ENCODE measurements at regions not wholly inside any gene's neighbourhood (a gene's known extent, or its start where the extent isn't known, plus 50 kb on each side); places are given as distances from the start of the nearest gene placed in this dataset.

DNA sequence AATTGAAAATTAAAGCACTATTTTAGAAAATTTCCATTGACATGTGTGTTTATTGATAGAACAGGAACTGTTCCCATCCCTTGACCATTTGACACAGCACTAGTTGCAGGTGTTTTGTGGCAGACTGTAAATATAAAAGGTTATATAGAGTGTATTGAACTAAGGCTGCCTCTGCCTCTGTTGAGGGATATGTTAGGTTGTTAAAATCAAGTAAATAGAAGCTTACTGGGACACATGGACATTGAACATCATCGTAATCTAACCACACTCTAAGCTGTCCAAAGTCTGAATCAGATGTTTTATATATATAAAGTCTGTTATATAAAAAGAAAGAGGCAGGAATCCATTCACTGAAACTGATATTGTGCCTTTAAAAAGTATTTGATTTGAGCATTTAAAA, 308.1 kb upstream of the PKN2 start:
- H3K9me3 Mint-ChIP-seq, result no peaks in the 10 kb centered on the region
- no peaks in the 10 kb centered on the region for H3K27me3 Mint-ChIP-seq (ENCODE audit: low read depth)
- H3K36me3 Mint-ChIP-seq, result no peaks in the 10 kb centered on the region
- POLR2A ChIA-PET, result no interaction called here
- TF ChIP-seq RELA (CRISPR knock-in tag; IDR thresholded peaks at IDR 0.05; ENCODE audit: borderline replicate concordance) (no peak), NFYB (CRISPR knock-in tag; conservative IDR thresholded peaks at IDR 0.05; ENCODE audit: low read depth) (no peak), NFE2L1 (CRISPR knock-in tag; IDR thresholded peaks at IDR 0.05) (no peak), ZNF121 (CRISPR knock-in tag; IDR thresholded peaks at IDR 0.05) (no peak), AFF4 (CRISPR knock-in tag; IDR thresholded peaks at IDR 0.05; ENCODE audit: borderline replicate concordance) (no peak), FOXK1 (CRISPR knock-in tag; IDR thresholded peaks at IDR 0.05) (no peak), FOXJ3 (CRISPR knock-in tag; IDR thresholded peaks at IDR 0.05; ENCODE audit: borderline replicate concordance) (no peak), NR1H2 (CRISPR knock-in tag; IDR thresholded peaks at IDR 0.05) (no peak), MYBL2 (CRISPR knock-in tag; IDR thresholded peaks at IDR 0.05) (no peak), PRRX2 (CRISPR knock-in tag; IDR thresholded peaks at IDR 0.05) (no peak), TP53 (CRISPR knock-in tag; IDR thresholded peaks at IDR 0.05) (no peak), SMAD4 (CRISPR knock-in tag; IDR thresholded peaks at IDR 0.05) (no peak), ESRRA (CRISPR knock-in tag; IDR thresholded peaks at IDR 0.05; ENCODE audit: borderline replicate concordance) (no peak)
- no peak overlapping the region for H3K27ac Mint-ChIP-seq
- CTCF ChIA-PET, result no interaction called here
- DNase-seq (ENCODE audit: low spot score) (no peak), ATAC-seq (no peak)
- H3K4me3 Mint-ChIP-seq, result no peak overlapping the region
- peaks cover 5% of the 10 kb centered on the region for H3K4me1 Mint-ChIP-seq

DNA sequence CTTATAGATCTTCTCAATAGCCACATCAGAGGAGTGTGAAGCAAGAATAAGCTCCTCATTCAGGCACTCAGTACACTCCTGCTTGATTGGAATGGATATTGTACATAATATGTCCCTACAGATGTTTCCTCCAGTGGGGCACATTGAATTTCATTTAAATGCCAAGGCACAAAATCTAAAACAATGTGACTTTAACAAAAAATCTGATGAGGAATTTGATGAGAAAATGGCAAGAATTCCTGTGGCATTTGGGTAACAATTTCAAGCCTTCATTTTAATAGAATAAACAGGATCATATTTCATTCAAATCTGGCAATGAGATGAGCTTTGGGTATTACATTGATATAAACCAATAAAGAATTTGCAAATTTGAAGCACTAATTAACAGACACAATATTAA, 307.7 kb upstream of the PKN2 start:
- H3K27ac Mint-ChIP-seq, result no peak overlapping the region
- H3K9me3 Mint-ChIP-seq, result no peaks in the 10 kb centered on the region
- ChIA-PET CTCF (interaction anchor here (0.7 kb wide), 1 partner anchor 1305 kb away, joined by 3 read pairs; no protein-coding TSS in a partner anchor), POLR2A (no interaction called here)
- ATAC-seq, result no peak
- no peak overlapping the region for H3K4me3 Mint-ChIP-seq
- peaks cover 3% of the 10 kb centered on the region for H3K4me1 Mint-ChIP-seq
- no peaks in the 10 kb centered on the region for H3K36me3 Mint-ChIP-seq
- no peak for DNase-seq (ENCODE audit: low spot score)
- no peaks in the 10 kb centered on the region for H3K27me3 Mint-ChIP-seq (ENCODE audit: low read depth)
- TF ChIP-seq, protein P1, sequence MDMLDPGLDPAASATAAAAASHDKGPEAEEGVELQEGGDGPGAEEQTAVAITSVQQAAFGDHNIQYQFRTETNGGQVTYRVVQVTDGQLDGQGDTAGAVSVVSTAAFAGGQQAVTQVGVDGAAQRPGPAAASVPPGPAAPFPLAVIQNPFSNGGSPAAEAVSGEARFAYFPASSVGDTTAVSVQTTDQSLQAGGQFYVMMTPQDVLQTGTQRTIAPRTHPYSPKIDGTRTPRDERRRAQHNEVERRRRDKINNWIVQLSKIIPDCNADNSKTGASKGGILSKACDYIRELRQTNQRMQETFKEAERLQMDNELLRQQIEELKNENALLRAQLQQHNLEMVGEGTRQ (CRISPR knock-in tag; IDR thresholded peaks at IDR 0.05), result no peak
- TF ChIP-seq ZNF219 (CRISPR knock-in tag; IDR thresholded peaks at IDR 0.05; ENCODE audit: borderline replicate concordance) (no peak), E2F1 (CRISPR knock-in tag; IDR thresholded peaks at IDR 0.05) (no peak), ZNF532 (CRISPR knock-in tag; IDR thresholded peaks at IDR 0.05; ENCODE audit: borderline replicate concordance) (no peak), PRRX2 (CRISPR knock-in tag; IDR thresholded peaks at IDR 0.05) (no peak), HMGA2 (CRISPR knock-in tag; IDR thresholded peaks at IDR 0.05) (no peak), AFF4 (CRISPR knock-in tag; IDR thresholded peaks at IDR 0.05; ENCODE audit: borderline replicate concordance) (no peak), EMX1 (CRISPR knock-in tag; IDR thresholded peaks at IDR 0.05) (no peak), TEAD4 (CRISPR knock-in tag; IDR thresholded peaks at IDR 0.05) (no peak), ATF1 (CRISPR knock-in tag; IDR thresholded peaks at IDR 0.05) (no peak), MXD4 (CRISPR knock-in tag; IDR thresholded peaks at IDR 0.05; ENCODE audit: borderline replicate concordance) (no peak), CDX4 (CRISPR knock-in tag; IDR thresholded peaks at IDR 0.05; ENCODE audit: borderline replicate concordance) (no peak)
